GM12874 (cell line): ENCODE measurements at regions not wholly inside any gene's neighbourhood (a gene's known extent, or its start where the extent isn't known, plus 50 kb on each side); places are given as distances from the start of the nearest gene placed in this dataset.

Experiments used
- TF ChIP-seq, protein P1 (sequence below): IDR thresholded peaks from 2 replicates; pipeline ENCODE4 v1.5.1; 2011; ENCODE audit warnings: low read depth, mild to moderate bottlenecking, control low read depth, low read length, moderate library complexity; ENCODE audit not compliant: insufficient read depth

DNA sequence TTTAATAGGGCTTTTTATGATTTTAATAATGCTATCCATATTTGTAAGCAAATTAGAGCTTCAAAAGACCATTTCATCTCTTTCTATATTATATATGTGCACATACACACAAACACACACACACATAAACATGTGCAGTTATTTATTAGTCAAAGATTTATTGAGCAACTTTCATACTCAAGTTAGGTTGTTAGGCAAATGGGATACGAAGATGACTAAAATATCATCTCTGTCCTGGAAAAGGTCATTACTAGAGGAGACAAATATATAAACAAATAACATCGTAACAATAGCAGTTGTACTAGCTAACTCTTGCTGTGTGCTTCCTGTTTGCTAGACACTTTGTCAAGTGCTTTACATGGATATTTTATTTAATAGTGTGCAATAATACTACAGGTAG is 307.9 kb downstream of the SNX13 start:
- TF ChIP-seq, protein P1, sequence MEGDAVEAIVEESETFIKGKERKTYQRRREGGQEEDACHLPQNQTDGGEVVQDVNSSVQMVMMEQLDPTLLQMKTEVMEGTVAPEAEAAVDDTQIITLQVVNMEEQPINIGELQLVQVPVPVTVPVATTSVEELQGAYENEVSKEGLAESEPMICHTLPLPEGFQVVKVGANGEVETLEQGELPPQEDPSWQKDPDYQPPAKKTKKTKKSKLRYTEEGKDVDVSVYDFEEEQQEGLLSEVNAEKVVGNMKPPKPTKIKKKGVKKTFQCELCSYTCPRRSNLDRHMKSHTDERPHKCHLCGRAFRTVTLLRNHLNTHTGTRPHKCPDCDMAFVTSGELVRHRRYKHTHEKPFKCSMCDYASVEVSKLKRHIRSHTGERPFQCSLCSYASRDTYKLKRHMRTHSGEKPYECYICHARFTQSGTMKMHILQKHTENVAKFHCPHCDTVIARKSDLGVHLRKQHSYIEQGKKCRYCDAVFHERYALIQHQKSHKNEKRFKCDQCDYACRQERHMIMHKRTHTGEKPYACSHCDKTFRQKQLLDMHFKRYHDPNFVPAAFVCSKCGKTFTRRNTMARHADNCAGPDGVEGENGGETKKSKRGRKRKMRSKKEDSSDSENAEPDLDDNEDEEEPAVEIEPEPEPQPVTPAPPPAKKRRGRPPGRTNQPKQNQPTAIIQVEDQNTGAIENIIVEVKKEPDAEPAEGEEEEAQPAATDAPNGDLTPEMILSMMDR: no peak

DNA sequence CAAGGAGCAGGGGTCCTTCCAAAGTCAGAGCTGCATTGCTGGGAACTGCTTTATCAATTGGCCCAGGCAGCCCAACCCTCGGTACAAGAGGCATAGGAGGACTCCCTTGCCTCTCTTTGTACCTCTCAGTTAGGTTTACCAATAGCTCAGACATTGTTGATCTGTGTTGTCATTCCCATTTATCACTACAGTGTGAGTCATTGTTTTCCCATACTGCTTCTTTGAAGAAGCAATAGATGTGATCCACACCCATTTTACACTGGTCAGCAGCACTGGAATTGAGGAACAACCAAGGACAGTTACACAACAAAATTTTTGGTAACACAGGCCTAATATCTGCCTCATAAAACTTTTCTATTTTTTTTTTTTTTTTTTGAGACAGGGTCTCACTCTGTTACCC is 307.2 kb downstream of the SNX13 start:
- TF ChIP-seq, protein P1: no peak

DNA sequence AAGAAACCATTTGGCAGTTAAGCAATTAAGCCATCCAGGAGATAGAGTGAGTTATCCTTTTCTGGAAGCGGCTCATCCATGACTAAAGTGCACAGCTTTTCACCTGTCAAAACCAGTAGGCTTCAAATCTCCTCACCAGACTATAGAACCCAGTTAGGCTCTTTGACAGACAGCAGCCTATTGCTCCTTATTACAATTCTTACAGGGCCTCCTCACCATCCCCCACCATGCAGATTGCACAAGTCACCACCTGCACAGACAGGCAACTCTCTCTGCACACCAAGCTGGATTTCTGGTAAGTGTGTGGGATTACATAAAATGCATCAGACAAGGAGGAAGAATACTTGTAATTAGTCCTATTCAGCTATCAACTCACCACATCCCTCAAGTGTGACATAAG is 301.6 kb downstream of the SNX13 start:
- TF ChIP-seq, protein P1: no peak

DNA sequence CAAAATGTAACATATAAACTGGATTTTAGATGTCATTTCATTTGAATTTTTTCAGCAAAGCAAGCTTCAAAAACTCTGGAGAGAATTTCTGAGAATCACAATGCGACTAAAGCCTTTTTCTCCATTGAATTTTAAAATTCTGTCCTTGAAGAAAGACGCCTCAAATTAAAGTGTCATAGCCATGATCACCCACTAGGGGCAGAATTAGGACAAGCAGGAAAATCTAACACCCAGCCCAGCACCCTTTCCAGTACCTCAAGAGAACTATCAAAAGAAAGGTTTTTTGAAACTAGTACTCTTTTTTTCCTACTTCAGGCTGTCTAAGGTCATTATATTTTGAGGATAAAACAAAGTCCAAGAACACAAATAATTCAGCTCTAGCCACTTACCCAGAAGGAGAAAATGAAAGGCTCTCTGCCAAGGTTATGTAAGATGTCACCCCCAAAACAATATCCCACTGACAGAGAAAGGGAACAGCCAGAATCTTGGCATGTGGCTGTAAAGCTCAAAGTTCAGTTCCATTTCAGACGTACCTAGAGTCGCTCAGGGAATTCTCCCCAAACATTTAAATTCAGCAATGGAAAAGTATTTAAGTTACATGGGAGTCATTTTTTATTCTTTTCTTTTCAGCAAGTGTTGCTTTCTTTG is 299.4 kb downstream of the SNX13 start:
- TF ChIP-seq, protein P1: peak; percentile 63

DNA sequence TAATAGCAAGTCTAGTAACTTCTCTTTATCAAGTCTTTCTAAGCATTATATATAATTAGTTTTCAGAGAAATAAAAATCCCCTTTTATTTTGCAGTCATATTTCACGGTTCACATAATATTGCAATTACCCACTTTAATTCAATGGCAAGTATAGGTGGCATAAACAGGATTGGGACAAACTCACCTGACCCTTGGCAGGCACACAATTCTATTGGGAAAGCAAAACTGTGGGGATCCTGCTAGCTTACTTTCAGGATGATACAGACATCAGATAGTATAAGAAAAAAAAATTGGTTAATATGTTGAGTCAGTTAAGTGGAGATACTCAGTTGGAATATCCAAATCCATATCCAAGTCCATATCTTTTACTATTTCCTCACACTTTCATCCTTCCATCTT is 294.8 kb downstream of the SNX13 start:
- TF ChIP-seq, protein P1: no peak

DNA sequence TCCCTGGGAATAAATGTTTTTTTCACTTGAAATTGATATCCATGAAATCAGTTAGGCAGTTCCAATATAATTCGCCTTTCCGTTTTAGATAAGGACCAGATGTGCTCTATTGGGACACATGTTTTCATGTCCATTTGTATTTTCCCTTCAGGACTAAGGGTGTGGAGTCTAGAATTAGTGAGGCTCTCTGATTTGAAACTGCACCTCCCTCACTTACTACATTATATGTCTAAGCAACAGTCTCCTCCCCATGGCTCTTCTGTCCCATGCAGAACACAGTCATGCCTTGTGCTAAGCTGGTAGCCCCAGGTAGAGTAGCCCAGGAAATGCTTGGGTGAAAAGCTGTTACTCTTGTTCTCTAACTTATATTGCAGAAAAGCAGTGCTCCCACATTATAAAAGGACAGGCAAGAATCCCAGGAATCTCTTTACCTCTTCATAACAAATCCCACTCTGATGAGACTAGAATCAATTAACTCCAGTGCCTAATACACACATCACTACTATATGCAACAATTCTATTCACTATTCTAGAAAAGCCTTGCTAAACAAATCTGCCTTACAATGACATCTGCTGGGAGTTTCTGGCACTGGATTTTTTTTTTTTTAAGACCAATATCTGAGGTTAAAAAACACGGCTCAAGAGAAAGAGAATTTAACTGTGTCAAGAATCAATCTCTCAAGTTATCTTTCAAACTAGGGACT is 293.9 kb downstream of the SNX13 start:
- TF ChIP-seq, protein P1: no peak

DNA sequence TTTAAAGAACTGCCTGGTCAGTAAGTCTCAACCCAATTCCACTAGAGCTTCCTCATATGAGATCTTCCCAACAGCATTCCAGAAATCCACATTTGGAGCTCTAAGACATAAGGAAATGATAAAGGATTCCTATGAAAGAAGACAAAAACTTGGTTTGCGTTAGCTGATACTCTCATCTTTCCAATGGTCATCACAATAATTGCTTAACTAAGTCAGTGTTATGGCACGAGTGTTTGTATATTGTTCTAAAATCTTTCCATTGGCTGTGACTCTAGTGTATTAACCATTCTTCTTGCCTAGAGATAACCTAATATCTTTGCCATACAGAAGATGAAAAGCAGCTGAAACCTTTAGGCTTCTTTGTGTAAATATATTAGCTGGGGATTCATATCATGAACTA is 289.0 kb downstream of the SNX13 start:
- TF ChIP-seq, protein P1: no peak
